ENCODE measurements at regions not wholly inside any gene's neighbourhood (a gene's known extent, or its start where the extent isn't known, plus 50 kb on each side); places are given as distances from the start of the nearest gene placed in this dataset.

- Histone ChIP-seq H3K27ac (ENCODE audit: low read depth, low read length) (peak overlapping the region; percentile 76), H3K36me3 (ENCODE audit: control insufficient read depth in 1 of 2, insufficient read depth in 2 of 2, low read length in 2 of 2) (no peaks in the 10 kb centered on the region), H3K4me3 (replicated peaks in 1 of 2; ENCODE audit: low read depth in 1 of 2, low read length in 2 of 2) (0 out of 4 replicates have a peak overlapping the region, but pooled peaks of 1 of the 2 experiments have one; percentile 12), H4K20me1 (ENCODE audit: insufficient read depth) (no peaks in the 10 kb centered on the region), H2AFZ (ENCODE audit: low read depth, low read length, poor library complexity, severe bottlenecking) (peak overlapping the region; percentile 42), H3K9me3 (ENCODE audit: control insufficient read depth in 1 of 2, insufficient read depth in 1 of 2, low read depth in 1 of 2, low read length in 2 of 2) (no peaks in the 10 kb centered on the region), H3K79me2 (ENCODE audit: insufficient read depth, low read length) (no peaks in the 10 kb centered on the region), H3K9me2 (ENCODE audit: insufficient read depth) (no peaks in the 10 kb centered on the region), H3K4me1 (ENCODE audit: control insufficient read depth in 1 of 2, insufficient read depth in 2 of 2, low read length in 2 of 2) (peaks cover 71 to 97% of the 10 kb centered on the region in 2 experiments), H3K27me3 (ENCODE audit: insufficient read depth, low read length) (no peaks in the 10 kb centered on the region), H3K9ac (ENCODE audit: low read length) (peak overlapping the region; percentile 42; the same call in 1 of the 2 replicates), H3K4me2 (ENCODE audit: low read length) (peak overlapping the region; percentile 73)
- ChIA-PET RAD21 (ENCODE audit: low non-redundant PET in 1 of 2, low total read pairs in 2 of 2, uncharacterized antibody in 2 of 2, unreplicated experiment in 2 of 2) (no interaction called here), CTCF (interaction anchor here (1.4 to 3.5 kb wide), 3 partner anchors 77 to 212 kb away, joined by 4 to 22 read pairs (median 5); no protein-coding TSS in a partner anchor), POLR2A (interaction anchor here (1.3 to 1.5 kb wide), 4 partner anchors 18 to 212 kb away, joined by 3 to 6 read pairs (median 4); no protein-coding TSS in a partner anchor)
- TF ChIP-seq EZH2 (IDR thresholded peaks at IDR 0.05) = no peak
- TF ChIP-seq SRF (IDR thresholded peaks at IDR 0.05; ENCODE audit: low read depth) = no peak
- TF ChIP-seq, protein P1, sequence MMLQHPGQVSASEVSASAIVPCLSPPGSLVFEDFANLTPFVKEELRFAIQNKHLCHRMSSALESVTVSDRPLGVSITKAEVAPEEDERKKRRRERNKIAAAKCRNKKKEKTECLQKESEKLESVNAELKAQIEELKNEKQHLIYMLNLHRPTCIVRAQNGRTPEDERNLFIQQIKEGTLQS (IDR thresholded peaks at IDR 0.05) = no peak
- TF ChIP-seq, protein P2, sequence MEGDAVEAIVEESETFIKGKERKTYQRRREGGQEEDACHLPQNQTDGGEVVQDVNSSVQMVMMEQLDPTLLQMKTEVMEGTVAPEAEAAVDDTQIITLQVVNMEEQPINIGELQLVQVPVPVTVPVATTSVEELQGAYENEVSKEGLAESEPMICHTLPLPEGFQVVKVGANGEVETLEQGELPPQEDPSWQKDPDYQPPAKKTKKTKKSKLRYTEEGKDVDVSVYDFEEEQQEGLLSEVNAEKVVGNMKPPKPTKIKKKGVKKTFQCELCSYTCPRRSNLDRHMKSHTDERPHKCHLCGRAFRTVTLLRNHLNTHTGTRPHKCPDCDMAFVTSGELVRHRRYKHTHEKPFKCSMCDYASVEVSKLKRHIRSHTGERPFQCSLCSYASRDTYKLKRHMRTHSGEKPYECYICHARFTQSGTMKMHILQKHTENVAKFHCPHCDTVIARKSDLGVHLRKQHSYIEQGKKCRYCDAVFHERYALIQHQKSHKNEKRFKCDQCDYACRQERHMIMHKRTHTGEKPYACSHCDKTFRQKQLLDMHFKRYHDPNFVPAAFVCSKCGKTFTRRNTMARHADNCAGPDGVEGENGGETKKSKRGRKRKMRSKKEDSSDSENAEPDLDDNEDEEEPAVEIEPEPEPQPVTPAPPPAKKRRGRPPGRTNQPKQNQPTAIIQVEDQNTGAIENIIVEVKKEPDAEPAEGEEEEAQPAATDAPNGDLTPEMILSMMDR (IDR thresholded peaks at IDR 0.05 in 2 of 3, conservative IDR thresholded peaks at IDR 0.05 in 1 of 3; ENCODE audit: borderline replicate concordance in 1 of 3, insufficient read depth in 1 of 3, low read depth in 2 of 3, low read length in 2 of 3) = no peak
- TF ChIP-seq CEBPB (IDR thresholded peaks at IDR 0.05; ENCODE audit: low read depth) = no peak
- TF ChIP-seq ZNF274 (IDR thresholded peaks at IDR 0.05; ENCODE audit: low read depth, low read length) = no peak
- no peak for TF ChIP-seq RAD21 (IDR thresholded peaks at IDR 0.05; ENCODE audit: low read depth)
- no peak for TF ChIP-seq POLR2AphosphoS5 (IDR thresholded peaks at IDR 0.05; ENCODE audit: low read depth, low read length)
- no peak for TF ChIP-seq SP1 (IDR thresholded peaks at IDR 0.05; ENCODE audit: low read depth)
- no peak for TF ChIP-seq ZBTB33 (IDR thresholded peaks at IDR 0.05; ENCODE audit: extremely low read depth, insufficient replicate concordance, low read length)
- TF ChIP-seq FOSL1 (IDR thresholded peaks at IDR 0.05; ENCODE audit: low read depth) = no peak
- DNase-seq (ENCODE audit: low read depth, low spot score) = no peak
- ATAC-seq = no peak
- BruUV-seq (replicated peaks) = no TSS peak
- intact Hi-C loops (cut with micrococcal nuclease) = no loop called here
These were observed 146.6 kb upstream of the DLX2 start for GRCh38 chr2:172249334-172249733.

Data from HCT116 (cell line).